ENCODE measurements at regions not wholly inside any gene's neighbourhood (a gene's known extent, or its start where the extent isn't known, plus 50 kb on each side); places are given as distances from the start of the nearest gene placed in this dataset.
"Not testable (repeated sequence)": the region's sequence is repeated elsewhere in the genome, so short reads cannot be mapped to it uniquely, and the experiment has no call there.

DNA sequence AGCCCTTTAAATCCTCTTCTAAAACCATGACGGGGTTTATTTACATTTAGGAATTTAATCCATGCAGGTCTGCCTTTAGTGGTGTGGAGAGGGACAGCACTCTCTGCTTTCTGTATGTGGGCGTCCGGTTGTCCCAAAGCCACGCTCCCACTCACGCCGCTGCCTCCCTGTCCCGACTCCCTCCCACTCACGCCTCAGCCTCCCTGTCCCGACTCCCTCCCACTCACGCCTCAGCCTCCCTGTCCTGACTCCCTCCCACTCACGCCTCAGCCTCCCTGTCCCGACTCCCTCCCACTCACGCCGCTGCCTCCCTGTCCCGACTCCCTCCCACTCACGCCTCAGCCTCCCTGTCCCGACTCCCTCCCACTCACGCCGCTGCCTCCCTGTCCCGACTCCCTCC, 71.2 kb downstream of the FOXL3 start:
- Mint-ChIP-seq H3K36me3 (peaks cover 11% of the 10 kb centered on the region), H3K27me3 (peaks cover 17 to 18% of the 10 kb centered on the region in 2 donors), H3K4me1 (ENCODE audit: low read depth in 2 of 2) (peaks cover 20 to 29% of the 10 kb centered on the region in 2 donors)
- not testable (repeated sequence) for DNase-seq (ENCODE audit: low spot score); H3K9me3 Mint-ChIP-seq; H3K27ac Mint-ChIP-seq; H3K4me3 Mint-ChIP-seq; ATAC-seq

DNA sequence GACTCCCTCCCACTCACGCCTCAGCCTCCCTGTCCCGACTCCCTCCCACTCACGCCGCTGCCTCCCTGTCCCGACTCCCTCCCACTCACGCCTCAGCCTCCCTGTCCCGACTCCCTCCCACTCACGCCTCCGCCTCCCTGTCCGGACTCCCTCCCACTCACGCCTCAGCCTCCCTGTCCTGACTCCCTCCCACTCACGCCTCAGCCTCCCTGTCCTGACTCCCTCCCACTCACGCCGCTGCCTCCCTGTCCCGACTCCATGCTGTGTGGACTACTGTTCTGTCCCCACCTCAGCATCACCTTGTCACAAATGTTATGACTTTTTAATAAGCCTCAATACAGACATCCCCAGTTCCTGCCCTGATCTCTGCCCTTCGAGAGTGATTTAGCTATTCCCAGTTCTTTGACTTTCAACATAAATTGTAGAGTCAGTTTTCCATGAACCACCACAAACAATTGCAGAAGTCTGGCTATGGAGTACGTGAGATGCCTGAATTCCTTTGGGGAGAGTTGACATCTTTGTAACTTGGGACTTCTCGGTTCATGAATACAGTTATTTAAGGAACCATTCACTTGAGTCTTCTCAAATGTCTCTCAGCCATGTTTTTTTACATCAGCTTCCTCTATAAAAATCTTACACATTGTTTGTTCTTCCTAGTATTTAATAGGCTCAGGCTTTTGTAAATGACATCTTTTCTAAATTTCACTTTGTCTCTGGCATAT, 71.9 kb downstream of the FOXL3 start:
- Mint-ChIP-seq H3K27ac (peak overlapping the region; percentile 78 to 82), H3K9me3 (peaks cover 8% of the 10 kb centered on the region), H3K27me3 (peaks cover 24% of the 10 kb centered on the region in 2 donors), H3K4me1 (ENCODE audit: low read depth in 2 of 2) (peaks cover 27 to 36% of the 10 kb centered on the region in 2 donors), H3K4me3 (peak overlapping the region; percentile 86), H3K36me3 (peaks cover 11% of the 10 kb centered on the region)
- DNase-seq (ENCODE audit: low spot score): no peak
- ATAC-seq: no peak

DNA sequence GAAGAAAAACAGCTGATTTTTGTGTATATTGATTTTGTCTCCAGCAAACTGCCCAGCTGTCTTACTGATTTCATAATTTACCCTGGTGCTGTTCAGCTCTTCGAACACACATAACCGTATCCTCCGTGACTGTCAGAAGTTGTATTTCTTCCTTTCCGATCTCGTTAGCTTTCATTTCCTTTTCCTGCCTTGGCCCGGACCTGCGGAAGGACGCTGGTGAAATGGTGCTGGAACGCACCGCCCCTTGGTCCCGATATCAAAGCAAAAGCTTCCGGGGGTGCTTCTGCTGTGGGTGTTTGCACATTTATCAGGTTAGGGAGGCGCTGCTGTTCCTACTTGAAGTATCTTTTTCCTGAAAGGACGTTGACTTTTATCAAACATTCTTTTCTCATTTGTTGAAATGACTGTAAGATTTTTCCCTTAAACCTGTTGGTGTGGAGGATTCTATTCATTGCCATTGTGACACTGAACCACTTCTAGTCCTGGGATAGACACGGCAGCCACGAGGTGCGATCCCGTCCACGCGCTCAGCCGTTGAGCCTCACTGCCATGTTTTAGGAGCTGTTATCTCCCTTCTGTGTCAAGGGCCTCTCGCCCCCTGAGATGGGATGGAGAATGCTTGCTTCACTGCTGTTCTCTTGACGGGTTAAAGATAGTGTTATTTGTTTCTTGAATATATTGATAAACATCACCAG, 72.6 kb downstream of the FOXL3 start:
- H3K36me3 Mint-ChIP-seq: peaks cover 11% of the 10 kb centered on the region
- ATAC-seq (peak; percentile 58 to 64), DNase-seq (ENCODE audit: low spot score) (no peak)
- peak overlapping the region; percentile 78 to 82 for H3K27ac Mint-ChIP-seq
- H3K27me3 Mint-ChIP-seq: peaks cover 26 to 28% of the 10 kb centered on the region in 2 donors
- H3K4me1 Mint-ChIP-seq (ENCODE audit: low read depth in 2 of 2): peaks cover 31 to 36% of the 10 kb centered on the region in 2 donors
- peaks cover 8% of the 10 kb centered on the region for H3K9me3 Mint-ChIP-seq
- peak overlapping the region; percentile 86 for H3K4me3 Mint-ChIP-seq

DNA sequence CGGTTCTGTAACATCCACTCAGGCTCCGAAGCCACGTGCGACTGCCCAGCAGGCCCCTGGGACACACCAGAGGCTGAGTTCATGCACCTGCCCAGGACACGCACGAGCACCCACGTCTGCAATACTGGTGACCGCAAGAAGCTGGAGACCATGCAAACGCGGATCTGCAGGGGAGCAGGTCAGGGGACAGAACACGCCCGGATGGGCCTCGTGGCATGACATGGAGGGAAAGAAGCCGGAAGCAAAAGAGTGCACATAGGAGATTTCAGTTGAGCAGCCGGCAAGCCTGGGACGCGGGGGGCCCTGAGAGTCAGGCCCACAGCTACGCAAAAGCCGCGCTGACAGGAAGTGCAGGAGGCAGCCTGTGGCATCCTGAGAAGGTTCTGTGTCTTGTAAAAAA, 73.7 kb downstream of the FOXL3 start:
- DNase-seq (ENCODE audit: low spot score) (no peak), ATAC-seq (no peak)
- no peak overlapping the region for H3K27ac Mint-ChIP-seq
- H3K4me3 Mint-ChIP-seq: no peak overlapping the region
- H3K36me3 Mint-ChIP-seq: peaks cover 11% of the 10 kb centered on the region
- peaks cover 31 to 36% of the 10 kb centered on the region in 2 donors for H3K4me1 Mint-ChIP-seq (ENCODE audit: low read depth in 2 of 2)
- peaks cover 26 to 28% of the 10 kb centered on the region in 2 donors for H3K27me3 Mint-ChIP-seq
- peaks cover 8% of the 10 kb centered on the region for H3K9me3 Mint-ChIP-seq

DNA sequence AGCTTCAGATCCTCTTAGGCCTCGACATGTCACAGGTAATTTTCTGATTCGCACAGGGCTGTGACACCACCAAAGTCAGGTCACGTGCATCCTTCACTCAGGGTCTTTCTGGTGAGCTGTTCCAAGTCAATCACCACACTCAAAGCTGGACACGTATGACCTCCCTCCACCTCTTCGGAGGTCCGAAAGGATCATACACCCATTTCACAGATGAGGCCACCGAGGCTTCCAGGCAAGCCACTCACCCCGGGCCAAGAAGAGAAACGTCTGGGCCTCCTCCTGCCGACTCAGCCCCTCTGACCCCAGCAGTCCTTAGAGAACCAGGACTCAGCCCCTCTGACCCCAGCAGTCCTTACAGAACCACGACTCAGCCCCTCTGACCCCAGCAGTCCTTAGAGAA, 74.6 kb downstream of the FOXL3 start:
- H3K36me3 Mint-ChIP-seq: peaks cover 11% of the 10 kb centered on the region
- H3K4me3 Mint-ChIP-seq: no peak overlapping the region
- H3K27me3 Mint-ChIP-seq: peaks cover 26 to 28% of the 10 kb centered on the region in 2 donors
- H3K27ac Mint-ChIP-seq: no peak overlapping the region
- peak in 1 of 2 donors; percentile 21 for ATAC-seq
- no peak for DNase-seq (ENCODE audit: low spot score)
- H3K4me1 Mint-ChIP-seq (ENCODE audit: low read depth in 2 of 2): peaks cover 31 to 36% of the 10 kb centered on the region in 2 donors
- peaks cover 8% of the 10 kb centered on the region for H3K9me3 Mint-ChIP-seq

DNA sequence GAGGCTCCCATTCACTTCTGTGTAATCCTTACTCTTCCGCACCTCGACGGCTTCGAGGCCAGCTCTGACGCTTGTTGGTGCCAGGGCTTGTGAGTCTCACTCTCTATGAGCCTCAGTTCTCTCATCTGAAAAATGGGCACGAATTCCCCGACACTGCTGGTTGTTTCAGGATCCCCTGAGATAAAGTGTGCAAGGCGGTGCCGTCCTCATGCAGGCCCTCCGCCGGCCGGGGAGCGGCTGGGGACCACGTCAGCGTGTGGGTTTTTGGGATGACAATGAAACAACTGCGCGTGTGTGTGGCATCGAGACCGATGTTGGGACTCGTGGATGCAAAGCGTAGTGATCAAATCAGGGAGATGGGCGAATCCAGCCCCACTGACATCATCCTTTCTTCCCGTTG, 75.6 kb downstream of the FOXL3 start:
- Mint-ChIP-seq H3K27ac (no peak overlapping the region), H3K4me3 (no peak overlapping the region), H3K9me3 (peaks cover 8% of the 10 kb centered on the region), H3K4me1 (ENCODE audit: low read depth in 2 of 2) (peaks cover 31 to 32% of the 10 kb centered on the region in 2 donors), H3K27me3 (peaks cover 25% of the 10 kb centered on the region in 2 donors), H3K36me3 (peaks cover 11% of the 10 kb centered on the region)
- ATAC-seq: no peak
- no peak for DNase-seq (ENCODE audit: low spot score)

DNA sequence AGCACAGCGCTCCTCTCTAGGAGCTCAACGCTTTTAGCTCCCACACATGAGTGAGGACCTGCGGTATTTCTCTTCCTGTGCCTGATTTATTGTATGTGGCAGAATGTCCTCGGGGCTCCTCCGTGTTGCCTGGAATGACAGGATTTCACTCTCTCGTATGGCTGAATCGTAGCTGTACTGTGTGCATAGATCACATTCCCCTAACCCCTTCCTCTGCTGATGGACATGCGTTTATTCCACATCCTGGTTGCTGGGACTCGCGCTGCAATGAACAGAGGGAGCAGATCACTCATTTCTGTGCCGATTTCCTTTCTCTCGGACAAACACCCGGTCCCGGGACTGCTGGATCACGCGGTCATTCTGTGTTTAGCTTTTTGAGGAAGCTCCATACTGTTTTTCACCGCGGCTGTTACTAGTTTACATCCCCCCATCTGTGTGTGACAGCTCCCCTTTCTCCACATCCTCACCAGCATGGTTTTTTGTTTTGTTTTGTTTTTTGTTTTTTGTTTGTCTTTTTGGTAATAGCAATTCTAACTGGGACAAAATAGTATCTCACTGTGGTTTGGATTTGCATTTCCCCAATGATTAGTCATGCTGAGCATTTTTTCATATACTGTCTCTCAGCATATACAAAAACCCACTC, 76.3 kb downstream of the FOXL3 start:
- H3K27me3 Mint-ChIP-seq: peaks cover 21 to 25% of the 10 kb centered on the region in 2 donors
- peaks cover 31 to 32% of the 10 kb centered on the region in 2 donors for H3K4me1 Mint-ChIP-seq (ENCODE audit: low read depth in 2 of 2)
- H3K27ac Mint-ChIP-seq: peak overlapping the region in 1 of 2 donors; percentile 3
- ATAC-seq: no peak
- peaks cover 8% of the 10 kb centered on the region for H3K9me3 Mint-ChIP-seq
- peaks cover 11% of the 10 kb centered on the region for H3K36me3 Mint-ChIP-seq
- peak overlapping the region; percentile 35 for H3K4me3 Mint-ChIP-seq
- DNase-seq (ENCODE audit: low spot score): no peak

DNA sequence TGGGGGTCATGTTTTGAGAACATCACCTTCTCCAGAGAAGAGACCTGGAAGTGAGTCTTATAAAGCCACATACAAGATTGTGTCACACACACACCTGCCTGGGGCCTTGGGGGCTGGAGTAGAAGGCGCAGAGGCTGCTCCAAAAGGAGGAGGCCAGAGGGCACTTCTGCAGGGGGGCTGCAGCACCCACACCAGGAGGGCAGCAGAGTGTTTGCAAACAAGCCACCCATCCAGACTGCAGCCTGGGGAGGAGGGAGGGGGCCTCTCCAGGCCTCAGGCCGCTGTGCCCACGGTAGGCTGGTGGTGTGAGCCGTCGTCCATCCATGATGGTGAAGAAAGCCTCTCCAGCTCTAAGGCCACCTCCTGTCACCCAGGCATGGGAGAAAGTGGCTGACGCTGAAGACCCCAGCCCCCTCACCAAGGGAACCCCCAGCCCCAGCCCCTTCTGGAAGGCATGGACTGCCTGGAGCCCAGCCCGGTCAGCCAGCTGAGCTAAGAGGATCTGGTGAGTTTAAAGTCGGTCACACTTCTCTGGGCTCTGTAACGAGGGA, 77.5 kb downstream of the FOXL3 start:
- peaks cover 2% of the 10 kb centered on the region for H3K36me3 Mint-ChIP-seq
- no peak overlapping the region for H3K27ac Mint-ChIP-seq
- peaks cover 1% of the 10 kb centered on the region for H3K9me3 Mint-ChIP-seq
- peaks cover 12 to 18% of the 10 kb centered on the region in 2 donors for H3K27me3 Mint-ChIP-seq
- DNase-seq (ENCODE audit: low spot score) (no peak), ATAC-seq (no peak)
- peaks cover 23 to 24% of the 10 kb centered on the region in 2 donors for H3K4me1 Mint-ChIP-seq (ENCODE audit: low read depth in 2 of 2)
- H3K4me3 Mint-ChIP-seq: no peak overlapping the region

DNA sequence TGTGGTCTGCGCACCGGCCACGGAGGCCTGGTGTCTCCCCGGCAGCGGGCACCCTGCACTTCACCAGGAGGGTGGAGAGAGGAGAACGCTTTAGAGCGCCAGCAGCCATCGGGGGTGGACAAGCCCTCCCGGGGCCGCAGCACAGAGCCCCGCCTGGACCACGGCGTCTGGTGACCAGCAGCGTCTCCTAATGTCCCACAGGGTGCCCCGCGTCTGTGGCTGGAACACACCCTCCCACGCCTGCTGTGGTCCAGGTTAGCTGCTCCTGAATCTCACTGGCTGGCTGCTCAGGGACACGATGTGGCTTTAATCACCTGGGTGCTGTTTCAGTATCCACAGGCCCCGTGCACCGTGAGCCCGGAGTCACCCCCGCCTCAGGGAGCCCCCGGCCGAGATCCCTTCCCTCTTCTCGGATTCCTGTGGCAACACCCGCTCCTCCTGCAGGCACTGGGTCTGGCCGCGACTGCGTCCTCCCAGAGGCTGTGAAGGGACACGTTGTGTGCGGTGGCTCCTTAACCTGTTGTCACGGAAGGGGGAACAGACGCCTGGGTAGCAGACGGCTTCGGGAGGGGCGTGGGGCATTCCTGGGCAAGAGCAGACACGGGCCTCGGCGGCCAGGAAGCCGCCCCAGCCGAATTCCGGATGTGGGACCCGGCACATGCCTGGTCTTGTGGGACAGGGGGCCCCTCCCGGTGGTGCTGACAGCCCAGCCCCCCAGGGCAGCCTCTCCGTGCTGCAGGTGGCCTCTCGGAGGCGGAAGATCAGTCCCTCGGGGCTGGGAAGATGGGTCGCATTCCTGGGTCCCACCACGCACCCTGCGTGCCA, 78.9 kb downstream of the FOXL3 start:
- no peaks in the 10 kb centered on the region for H3K9me3 Mint-ChIP-seq
- no peak overlapping the region for H3K4me3 Mint-ChIP-seq
- H3K4me1 Mint-ChIP-seq (ENCODE audit: low read depth in 2 of 2): peaks cover 17% of the 10 kb centered on the region in 2 donors
- H3K27ac Mint-ChIP-seq: no peak overlapping the region
- H3K36me3 Mint-ChIP-seq: no peaks in the 10 kb centered on the region
- DNase-seq (ENCODE audit: low spot score) (no peak), ATAC-seq (no peak)
- H3K27me3 Mint-ChIP-seq: peaks cover 9 to 17% of the 10 kb centered on the region in 2 donors

DNA sequence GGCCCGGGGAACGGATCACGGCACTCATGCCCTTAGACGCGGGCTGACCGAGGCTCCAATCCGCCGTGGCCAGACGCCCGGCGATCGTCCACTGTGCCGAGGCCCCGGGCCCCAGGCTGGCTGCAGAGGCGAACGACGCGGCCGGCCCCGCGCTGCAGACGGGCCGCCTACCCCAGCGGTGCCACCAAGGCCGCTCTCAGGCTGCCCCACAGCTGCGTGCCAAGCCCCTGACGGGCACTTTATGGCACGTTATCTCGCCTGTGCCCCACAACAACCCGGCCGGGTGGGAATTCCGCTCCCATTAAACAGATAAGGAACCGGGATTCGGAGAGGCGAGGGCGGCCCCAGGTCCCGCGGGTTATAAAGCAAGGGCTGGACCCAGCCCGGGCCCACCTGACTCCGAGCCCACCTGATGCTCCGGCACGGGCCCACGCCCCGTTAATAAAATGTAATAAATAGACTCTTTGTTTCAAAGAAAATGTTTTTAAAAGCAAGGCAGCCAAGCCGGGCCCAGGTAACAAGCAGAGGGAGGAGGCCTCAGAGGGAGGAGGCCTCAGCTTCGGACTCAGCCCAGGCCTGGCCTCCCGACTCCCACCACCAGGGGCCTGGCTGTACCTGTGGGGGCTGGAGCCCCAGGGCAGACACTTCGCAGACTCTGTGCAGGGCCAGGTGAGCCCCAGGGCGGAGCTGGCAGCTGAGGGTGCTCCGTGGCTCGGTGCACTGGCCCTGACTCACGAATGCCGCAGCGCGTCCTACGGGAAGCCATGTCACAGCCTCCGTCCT, 79.7 kb downstream of the FOXL3 start:
- no peaks in the 10 kb centered on the region for H3K36me3 Mint-ChIP-seq
- DNase-seq (ENCODE audit: low spot score): peak; percentile 51
- H3K4me3 Mint-ChIP-seq: no peak overlapping the region
- no peaks in the 10 kb centered on the region for H3K9me3 Mint-ChIP-seq
- ATAC-seq: no peak
- no peak overlapping the region for H3K27ac Mint-ChIP-seq
- peaks cover 14 to 17% of the 10 kb centered on the region in 2 donors for H3K4me1 Mint-ChIP-seq (ENCODE audit: low read depth in 2 of 2)
- H3K27me3 Mint-ChIP-seq: peaks cover 9 to 17% of the 10 kb centered on the region in 2 donors

DNA sequence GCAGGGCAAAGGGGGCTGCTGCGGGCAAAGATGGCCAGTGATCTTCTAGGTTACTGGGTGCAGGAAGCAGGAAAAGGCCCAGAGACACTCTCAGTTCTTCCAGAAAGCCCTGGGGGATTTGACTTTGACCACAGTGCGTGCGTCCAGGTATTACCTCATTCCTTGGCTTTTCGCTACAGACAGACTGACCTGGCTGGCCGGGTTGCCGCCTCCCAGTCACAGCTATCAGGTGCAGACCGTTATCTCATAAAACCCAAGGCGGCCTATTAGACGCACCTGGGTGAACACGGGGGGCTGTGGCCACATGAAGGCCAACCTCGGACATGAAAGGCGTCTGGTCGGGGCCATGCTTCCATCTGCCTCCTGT, 80.3 kb downstream of the FOXL3 start:
- no peak overlapping the region for H3K4me3 Mint-ChIP-seq
- DNase-seq (ENCODE audit: low spot score): no peak

DNA sequence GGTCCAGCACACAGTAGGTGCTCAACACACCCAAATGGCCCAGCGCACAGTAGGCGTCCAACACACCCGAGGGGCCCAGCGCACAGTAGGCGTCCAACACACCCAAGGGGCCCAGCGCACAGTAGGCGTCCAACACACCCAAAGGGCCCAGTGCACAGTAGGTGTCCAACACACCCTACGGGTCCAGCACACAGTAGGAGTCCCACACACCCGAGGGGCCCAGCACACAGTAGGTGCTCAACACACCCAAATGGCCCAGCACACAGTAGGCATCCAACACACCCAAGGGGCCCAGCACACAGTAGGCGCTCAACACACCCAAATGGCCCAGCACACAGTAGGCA, 80.8 kb downstream of the FOXL3 start:
- no peak for DNase-seq (ENCODE audit: low spot score)
- H3K4me1 Mint-ChIP-seq (ENCODE audit: low read depth in 2 of 2): peaks cover 11 to 15% of the 10 kb centered on the region in 2 donors
- H3K9me3 Mint-ChIP-seq: no peaks in the 10 kb centered on the region
- H3K36me3 Mint-ChIP-seq: no peaks in the 10 kb centered on the region
- H3K27ac Mint-ChIP-seq: no peak overlapping the region
- ATAC-seq: no peak
- no peak overlapping the region for H3K4me3 Mint-ChIP-seq
- peaks cover 9 to 14% of the 10 kb centered on the region in 2 donors for H3K27me3 Mint-ChIP-seq

More for the DNA sequence above, 80.3 kb downstream of the FOXL3 start:
- Mint-ChIP-seq H3K27me3 (peaks cover 9 to 17% of the 10 kb centered on the region in 2 donors), H3K4me1 (ENCODE audit: low read depth in 2 of 2) (peaks cover 14 to 17% of the 10 kb centered on the region in 2 donors), H3K36me3 (no peaks in the 10 kb centered on the region), H3K27ac (no peak overlapping the region), H3K9me3 (no peaks in the 10 kb centered on the region)
- no peak for ATAC-seq

Measured in natural killer cell treated with Interleukin-12 subunit alpha and Interleukin-12 subunit beta and Interleukin-15 and Interleukin-18, amount 100 ng/mL, for 72 hours (primary cell).